ENCODE measurements at regions not wholly inside any gene's neighbourhood (a gene's known extent, or its start where the extent isn't known, plus 50 kb on each side); places are given as distances from the start of the nearest gene placed in this dataset.

DNA sequence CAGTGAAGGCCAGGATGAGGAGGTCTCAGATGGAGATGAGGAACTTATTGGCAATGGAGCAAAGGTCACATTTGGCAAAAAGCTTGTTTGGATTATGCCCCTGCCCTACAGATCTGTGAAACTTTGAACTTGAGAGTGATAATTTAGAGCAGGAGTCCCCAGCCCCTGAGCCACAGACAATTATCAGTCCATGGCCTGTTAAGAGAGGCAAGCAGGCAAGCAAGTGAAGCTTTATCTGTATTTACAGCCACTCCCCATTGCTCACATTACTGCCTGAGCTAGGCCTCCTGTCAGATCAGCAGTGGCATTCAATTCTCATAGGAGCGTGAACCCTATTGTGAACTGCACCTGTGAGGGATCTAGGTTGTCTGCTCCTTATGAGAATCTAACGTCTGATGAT lies 1076.9 kb upstream of the TENM4 start:
- TF ChIP-seq POLR2A (IDR thresholded peaks at IDR 0.05; ENCODE audit: low read depth, low read length) (no peak), POLR2AphosphoS5 (IDR thresholded peaks at IDR 0.05; ENCODE audit: low read depth, low read length) (no peak), TAF1 (IDR thresholded peaks at IDR 0.05; ENCODE audit: borderline replicate concordance, low read depth, low read length) (no peak)

Measured in GM12892 (cell line).